GM18505 (cell line): ENCODE measurements at regions not wholly inside any gene's neighbourhood (a gene's known extent, or its start where the extent isn't known, plus 50 kb on each side); places are given as distances from the start of the nearest gene placed in this dataset.

Source experiments
- ATAC-seq: cut with Tn5 transposase; IDR thresholded peaks from one replicate; pipeline ENCODE4 v1.9.1; 2021; ENCODE audit not compliant: unreplicated experiment
- POLR2A ChIP-seq: IDR thresholded peaks from 4 replicates; pipeline ENCODE4 v1.6.1; 2011; ENCODE audit warnings: borderline replicate concordance; ENCODE audit not compliant: insufficient read depth, insufficient read length; ENCODE audit errors: extremely low read depth

DNA sequence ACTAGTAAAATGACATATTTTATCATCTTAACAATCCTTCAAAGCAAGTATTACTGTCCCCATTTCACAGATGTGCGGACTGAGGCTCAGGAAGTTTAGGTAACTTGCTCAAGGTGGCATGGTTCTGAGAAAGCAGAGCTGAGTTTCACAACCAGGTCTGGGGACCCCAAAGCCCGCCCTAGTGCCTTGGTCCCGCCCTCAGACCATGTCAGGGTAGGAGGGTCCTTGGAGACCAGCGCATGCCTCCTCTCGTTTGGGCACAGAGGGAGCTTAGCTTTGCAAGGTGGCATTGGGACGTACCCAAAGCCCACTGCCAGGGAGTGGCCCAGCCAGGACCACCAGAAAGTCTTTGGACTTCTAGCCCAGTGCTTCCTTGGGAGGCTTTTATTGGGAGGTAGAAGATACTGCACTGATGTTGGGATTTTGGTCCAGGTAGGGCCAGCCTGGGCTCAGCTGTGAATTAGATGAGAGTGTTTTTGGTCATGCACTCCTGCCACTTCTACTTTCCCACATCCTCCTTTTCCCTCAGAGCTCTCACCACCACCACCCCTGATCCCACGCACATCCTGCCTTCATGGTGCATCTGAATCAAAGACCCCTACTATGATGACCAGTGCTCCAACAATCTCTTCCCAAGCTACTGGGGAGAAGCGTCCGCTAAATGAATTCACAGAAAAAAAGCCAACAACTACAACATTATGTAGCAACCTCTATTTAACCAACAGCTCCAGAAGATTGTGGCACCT, 307.9 kb downstream of the TLE3 start:
- TF ChIP-seq POLR2A, result no peak
- ATAC-seq, result no peak

DNA sequence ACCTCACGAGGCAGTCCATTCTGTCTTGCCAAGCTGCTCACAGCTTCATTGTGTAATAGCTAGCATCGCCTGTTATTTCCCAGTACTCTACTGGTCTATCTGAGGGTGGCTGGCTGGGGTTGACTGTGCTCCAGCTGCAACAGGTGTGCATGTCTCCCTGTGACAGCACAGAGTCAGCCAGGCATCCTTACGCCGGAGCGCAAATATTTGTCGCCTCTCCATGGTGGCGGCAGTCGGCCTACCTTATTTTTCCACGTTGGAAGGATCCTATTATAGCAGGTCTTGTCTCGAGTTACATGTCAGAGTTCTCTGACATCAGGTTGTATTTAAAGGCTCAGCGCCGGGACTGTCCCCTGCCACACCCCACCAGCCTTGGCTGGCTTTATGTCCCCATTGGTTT, 307.1 kb downstream of the TLE3 start:
- TF ChIP-seq POLR2A, result no peak
- ATAC-seq, result no peak

DNA sequence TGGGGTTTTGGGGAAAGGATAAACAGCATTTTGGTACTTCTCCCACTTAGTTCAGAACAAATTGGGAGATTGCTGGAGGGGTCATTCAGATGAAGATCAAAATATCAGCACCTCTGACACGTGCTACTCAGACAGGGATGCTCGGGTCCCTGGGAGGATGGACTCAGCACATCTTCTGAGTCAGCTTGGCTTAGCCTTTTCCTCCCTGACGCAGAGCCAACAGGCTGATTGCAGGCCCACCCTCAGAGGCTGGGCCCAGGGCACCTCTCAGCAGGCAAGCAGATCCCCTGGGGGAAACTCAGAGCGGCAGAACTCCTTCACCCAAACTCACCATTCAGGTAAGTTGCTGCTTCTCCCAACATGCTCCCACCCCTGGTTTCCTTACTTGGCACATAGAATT, 304.9 kb downstream of the TLE3 start:
- no peak for ATAC-seq
- no peak for TF ChIP-seq POLR2A

DNA sequence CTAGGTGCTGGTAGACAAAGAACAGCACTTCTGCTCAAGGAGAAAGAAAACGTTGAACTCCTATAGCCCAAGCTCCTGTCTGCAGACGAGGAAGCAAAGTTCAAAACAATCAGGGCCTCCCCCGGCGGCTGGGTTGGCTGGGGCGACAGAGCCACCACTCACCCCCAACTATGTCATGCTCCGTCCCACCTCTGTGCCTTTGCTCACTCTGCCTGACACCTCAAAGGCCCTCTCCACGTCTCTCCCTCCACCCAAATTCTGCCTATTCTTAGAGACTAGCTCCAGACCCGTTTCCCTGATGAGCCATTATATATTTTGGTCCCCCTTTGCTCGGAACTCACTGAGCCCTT, 304.3 kb downstream of the TLE3 start:
- no peak for ATAC-seq
- no peak for TF ChIP-seq POLR2A

DNA sequence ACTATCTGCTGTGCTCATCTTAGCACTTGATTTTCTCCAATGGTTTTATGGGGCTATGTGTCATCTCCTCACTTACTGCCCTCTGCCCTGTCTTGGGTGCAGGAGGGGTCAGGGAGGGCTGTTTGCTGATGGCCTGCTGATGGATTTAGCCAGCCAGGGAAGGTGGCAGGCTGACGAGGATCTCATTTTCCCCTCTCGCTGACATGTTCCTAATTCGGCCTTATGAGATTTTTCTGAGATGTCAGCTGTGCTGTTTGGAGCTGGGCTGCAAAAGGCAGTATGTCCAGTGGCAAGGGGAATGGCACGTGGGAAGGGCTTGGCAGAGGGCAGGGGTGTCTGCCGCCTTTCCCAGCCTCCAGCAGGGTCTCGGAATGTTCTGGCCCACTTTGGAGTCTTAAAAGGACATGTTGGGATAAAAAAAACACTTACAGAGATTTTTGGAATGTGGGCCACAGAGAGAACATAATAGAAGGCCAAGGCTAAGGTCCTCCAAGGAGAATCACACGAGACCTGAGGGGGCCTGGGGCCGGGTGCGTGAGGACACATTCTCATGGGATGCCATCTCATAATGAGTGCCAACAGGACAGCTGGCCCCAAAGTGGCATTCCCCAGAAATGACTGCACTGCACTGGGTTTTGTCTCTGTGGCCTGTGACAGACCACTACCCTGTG, 303.8 kb downstream of the TLE3 start:
- no peak for TF ChIP-seq POLR2A
- no peak for ATAC-seq

DNA sequence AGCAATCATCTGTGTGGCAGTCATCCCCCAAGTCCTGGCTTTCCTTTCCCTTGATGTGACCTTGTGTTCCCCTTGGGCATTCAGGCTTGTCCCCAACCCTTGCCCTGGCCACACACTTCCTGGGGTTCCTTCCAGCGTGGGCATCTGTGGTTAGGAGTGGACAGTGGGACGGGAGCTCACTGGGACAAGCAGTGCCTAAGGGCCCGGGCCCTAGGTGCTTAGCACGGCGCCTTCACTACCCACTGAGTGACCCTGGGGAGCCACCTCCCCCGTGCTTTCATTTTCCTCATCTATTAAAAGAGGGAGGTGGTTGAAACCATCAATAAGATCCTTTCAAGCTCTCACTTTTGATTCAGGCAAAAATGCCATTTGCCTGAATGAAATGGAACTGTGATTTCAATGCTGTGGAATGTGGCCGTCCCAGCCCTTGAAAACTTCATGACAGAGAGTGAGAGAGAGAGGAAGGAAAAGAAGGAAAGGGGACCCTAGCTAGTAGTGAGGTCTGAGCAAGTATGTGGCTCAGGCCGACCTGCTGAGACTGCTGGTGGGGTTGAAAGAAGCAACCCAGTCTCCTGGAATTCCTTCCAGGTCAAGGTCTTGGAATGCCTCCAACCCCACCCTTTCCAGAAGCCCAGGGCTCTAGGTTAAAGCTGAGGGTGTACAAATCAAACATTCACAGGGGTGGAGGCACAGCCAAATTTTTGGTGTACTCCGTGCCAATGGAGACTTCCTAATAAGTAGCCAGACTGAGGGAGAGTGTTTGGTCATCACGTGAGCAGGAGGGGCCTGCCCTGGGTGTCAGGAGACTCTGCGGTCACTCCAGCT, 302.9 kb downstream of the TLE3 start:
- no peak for ATAC-seq
- no peak for TF ChIP-seq POLR2A

DNA sequence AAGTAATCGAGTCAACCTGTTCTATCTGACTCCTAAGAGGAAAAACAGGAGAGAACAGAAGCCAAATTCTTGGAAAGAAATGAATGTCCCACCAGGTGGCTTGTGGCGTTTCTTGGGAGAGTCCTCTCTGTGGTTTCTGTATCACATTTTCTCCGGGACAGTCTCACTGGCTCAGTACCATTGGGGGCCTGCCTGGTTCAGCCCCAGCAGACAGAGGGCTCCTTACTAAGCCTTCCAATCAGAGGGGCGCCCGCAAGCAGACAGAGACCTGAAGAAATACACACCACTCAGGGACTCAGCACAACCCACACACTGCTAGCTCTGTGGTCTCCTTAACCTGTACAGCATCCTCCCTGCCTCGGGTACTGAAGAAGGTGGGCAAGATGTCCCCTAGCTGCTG, 302.1 kb downstream of the TLE3 start:
- no peak for ATAC-seq
- TF ChIP-seq POLR2A, result no peak

DNA sequence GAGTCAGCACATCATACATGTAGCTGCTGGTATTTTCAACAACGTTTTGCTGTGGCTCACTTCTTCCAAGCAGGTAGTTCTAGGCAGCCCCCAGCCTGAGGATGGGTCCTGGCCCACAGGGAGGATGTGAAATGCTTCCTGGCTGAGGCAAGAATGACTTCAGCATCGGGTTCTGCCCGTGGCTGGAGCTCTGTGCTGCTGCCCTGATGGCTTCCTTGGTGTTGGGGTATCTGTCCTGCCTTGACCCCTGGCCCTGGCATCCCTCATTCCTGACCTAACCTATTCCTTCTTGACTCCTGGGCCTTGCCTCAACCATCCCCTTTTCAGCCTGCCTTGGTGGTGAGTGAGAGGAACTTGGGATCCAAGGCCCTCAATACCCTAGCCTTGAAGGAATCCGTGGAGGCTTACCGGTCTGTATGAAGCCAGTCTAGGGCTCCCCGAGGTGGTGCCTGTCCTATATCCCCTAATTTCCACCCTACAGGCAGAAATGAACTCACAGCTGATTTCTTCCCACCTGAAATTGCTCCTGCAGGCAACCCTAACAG, 300.6 kb downstream of the TLE3 start:
- TF ChIP-seq POLR2A, result no peak
- ATAC-seq, result no peak

DNA sequence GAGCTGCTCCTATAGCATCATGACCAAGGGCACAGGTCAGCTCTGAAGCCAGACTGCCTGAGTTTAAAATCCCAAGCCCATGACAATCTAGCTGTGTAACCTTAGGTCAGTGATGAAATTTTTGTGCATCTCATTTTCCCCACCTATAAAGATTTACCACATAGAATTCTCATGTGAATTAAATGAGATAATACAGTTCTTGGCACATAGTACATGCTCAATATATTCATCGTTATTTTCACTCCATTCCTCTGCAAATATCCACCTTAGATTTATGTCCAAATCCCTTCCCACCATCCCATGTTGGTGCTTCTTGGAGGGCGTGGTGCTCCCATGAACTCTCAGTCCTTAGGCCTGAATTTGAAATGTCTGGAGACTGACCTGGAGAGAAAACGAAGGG, 300.1 kb downstream of the TLE3 start:
- no peak for TF ChIP-seq POLR2A
- ATAC-seq, result no peak

DNA sequence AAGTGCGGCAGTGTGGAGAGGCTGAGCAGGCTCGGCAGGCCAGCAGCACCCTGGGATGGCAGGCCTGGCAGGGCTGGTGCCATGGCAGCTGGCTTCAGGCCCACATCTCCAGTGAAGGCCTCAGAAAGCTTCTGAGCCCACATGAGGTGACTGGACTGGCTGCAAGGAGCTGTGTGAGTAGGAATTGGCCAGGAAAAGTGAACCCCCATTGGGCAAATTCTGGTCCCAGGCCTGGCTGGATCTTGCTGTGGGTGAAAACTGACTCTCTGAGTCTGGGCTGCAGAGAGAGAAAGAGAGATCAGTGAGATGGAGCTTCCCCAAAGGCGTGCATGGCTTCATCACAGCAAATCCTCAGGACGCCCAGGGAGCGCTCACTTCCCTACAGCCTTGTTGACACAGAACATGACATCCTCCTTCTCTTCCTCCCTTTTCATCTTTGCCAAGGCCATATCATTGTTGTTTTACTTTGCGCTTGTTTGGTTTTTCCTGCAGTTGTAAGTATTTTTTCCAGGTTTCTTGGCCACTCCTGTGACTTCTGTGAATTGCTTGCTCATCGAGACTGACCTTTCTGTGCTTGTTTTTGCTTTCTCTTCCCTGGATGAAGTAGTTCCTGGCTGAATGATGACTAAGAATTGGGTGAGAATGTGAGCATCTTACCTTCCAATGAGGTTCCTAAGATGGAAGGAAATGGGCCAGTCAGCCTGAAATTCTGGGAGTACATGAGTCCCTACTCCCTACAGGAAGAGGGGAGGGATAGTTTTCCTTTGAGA, 299.1 kb downstream of the TLE3 start:
- no peak for ATAC-seq
- TF ChIP-seq POLR2A, result no peak

DNA sequence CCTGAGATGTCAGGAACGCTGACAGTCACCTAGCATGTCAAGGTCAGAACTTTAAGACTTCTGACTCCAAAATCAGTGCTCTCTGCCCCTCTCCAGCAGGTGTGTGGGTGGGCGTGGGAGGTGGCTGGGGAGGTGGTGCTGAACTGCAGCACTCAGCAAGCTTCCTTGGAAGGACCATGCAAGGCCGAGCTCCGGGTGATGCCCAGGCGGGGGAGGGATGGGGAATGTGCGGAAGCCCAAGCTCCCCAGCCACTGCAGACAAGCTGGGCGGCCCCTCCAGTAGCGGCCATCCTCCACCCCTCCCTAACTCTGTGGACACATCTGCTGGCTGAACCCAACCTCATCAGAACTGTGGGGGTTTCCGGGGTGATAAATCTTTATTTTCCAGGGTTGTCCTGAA, 296.6 kb downstream of the TLE3 start:
- ATAC-seq, result no peak
- TF ChIP-seq POLR2A, result no peak

DNA sequence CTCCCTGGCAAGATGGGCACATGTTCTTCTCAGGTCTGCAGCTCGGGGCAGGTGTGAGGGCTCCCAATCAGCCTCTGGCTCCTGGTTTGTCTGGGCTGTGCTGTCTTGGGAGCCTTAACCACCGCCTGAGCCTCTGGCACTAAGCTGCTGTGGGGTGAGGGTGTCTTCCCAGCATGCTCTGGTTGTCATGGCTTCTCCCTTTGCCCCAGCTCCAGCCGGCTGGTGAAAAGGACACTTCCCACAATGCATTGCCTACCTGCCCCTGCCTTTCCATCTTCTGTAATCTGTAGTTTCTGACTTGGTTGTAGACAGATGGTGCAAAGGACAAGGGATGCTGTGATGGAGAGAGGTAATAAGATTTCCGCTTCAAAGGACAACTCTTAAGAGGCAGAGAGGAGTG, 295.3 kb downstream of the TLE3 start:
- no peak for ATAC-seq
- TF ChIP-seq POLR2A, result no peak

DNA sequence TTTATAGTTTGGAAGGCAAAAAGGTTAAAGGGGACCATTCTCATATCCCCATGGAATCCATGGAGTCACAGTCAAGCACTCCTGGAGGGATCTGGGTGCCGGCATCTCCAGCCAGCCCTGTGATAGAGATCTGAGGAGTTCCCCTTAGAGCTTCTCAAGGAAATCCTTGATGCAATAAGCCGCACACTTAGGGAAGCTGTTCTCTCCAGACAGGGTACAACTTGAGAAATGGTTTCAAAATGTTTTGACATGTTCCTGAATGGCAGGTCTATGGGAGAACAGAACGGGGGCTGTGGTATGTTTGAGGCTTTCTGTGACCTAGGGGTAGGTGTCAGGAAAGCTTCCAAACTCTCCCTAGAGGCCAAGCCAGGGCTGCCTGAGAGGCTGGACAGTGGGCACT, 292.9 kb downstream of the TLE3 start:
- ATAC-seq, result no peak
- no peak for TF ChIP-seq POLR2A
